Cortex of kidney (tissue), 1 donor: ENCODE measurements at regions not wholly inside any gene's neighbourhood (a gene's known extent, or its start where the extent isn't known, plus 50 kb on each side); places are given as distances from the start of the nearest gene placed in this dataset.
"Not testable (repeated sequence)": the region's sequence is repeated elsewhere in the genome, so short reads cannot be mapped to it uniquely, and the experiment has no call there.

Source experiments
- DNase-seq: peaks from one replicate; lab custom pipeline; 2025; lab: John Stamatoyannopoulos, UW

DNA sequence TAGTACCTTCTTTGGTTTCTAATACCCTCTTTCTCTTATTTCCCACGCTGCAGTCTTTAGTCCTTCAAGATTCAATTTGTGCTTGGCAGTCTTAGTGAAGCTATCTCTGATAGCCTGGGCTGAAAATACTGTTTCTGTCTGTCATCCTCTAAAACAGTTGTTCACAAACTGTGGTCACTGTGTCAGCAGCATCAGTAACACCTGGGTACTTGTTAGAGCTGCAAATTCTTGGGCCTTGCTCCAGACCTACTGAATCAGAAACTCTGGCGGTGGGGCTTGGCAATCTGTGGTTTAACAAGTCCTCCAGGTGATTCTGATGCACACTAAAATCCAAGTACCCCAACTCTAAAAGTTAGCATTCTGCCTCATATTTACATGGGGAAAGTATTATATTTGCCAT lies 217.5 kb upstream of the SEL1L start:
- no peak for DNase-seq

DNA sequence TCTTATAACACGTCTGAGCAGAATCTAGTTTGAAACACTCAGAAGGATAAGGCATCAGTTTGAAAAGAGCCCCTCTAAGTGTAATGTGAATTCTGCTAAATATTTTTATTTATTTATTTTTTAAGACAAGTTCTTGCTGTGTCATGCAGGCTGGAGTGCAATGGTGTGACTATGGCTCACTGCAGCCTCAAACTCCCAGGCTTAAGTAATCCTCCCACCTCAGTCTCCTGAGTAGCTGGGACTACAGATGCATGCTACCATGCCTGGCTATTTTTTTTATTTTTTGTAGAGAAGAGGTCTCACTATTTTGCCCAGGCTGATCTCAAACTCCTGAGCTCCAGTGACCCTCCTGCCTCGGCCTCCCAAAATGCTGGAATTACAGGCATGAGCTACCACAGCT lies 225.9 kb upstream of the SEL1L start:
- DNase-seq = no peak

DNA sequence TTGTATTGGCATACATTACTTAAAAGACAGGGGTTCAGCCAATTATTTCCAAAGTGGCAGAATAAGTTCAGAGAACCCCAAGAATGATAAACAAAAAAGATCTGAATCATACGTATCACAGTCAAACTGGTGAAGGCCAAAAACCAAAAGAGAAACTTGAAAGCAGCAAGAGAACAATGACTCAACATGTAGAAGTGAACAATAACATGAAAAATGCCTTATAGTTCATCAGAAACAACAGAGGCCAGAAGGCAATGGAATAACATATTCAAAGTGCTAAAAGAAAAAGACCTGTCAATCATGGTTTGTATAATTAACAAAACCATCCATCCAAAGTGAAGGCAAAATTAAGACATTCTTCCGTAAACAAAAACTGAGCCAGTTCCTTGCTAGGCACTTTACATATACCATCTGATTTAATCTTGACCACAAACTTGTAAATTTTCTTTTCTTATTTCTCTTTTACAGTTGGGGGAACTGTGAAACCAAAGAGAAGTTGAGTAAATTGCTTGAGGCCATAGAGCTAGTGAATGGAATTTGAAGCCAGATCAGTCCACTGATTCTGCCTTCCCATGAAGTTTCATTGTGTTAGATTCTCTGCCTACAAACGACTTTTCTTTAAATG lies 232.1 kb upstream of the SEL1L start:
- no peak for DNase-seq

DNA sequence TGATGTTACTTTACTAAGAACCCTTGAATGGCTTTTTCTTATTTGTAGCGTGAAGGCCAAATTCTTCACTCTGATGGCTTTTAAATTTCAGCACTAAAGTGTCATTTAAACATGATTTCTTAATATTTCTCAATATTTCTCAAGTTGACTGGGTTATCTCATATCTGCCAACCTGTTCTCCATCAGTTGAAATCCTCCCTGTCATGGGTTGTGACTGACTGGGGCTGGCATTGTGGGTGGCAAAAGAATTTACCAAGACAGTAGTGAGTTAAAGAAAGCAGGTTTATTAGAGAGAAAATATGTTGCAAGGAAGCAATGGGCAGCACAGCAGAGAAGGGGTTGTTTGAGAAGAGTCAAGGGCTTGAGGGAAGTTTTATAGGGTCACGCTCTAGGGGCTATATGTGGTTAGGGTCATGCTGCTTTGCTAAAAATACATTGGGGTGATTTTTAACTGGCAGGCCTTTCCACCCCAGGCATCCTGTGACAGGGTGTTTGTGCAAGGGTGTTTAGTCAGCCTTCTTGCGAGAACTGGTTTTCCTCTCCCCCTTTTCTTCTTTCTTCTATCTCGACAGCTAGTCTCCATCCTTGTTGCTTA lies 232.8 kb upstream of the SEL1L start:
- no peak for DNase-seq

DNA sequence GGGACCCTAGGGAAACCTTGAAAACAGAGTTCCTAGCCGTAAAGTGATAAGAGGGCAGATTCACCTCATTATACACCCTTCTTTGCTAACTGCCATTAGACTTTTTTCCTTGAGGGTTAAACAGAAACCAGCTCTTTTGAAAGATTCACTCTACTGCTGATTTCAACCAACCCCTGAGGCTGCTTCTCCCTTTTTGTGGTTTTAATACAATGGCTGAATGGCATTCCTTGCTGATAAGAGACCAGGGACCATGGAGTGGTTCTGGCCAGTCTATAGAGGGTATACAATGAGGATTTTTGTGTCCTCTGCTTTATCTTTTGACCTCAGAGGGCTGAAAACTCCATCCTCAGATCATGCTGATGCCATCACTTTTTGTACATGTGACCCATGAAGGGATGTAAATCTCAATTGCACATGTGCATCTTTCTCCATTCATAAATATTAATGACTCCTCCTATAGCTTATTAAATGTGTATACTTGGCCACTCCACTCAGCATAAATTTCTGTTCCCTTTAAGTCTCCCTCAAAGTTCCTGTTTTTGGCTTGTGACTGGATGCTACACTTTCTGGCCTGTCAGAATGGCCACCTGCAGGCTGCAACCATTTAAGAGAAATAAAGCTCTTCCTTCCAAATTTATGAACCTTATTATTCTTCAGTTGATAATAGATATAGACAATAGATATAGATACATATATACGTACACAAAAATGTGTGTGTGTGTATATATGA lies 233.8 kb upstream of the SEL1L start:
- DNase-seq = no peak

- no peak for DNase-seq
These were observed 238.1 kb upstream of the SEL1L start for GRCh38 chr14:81771651-81772275.

- no peak for DNase-seq
These were observed 238.7 kb upstream of the SEL1L start for GRCh38 chr14:81772381-81772780.

GRCh38 chr14:81776531-81776930 lies 242.9 kb upstream of the SEL1L start:
- no peak for DNase-seq

DNA sequence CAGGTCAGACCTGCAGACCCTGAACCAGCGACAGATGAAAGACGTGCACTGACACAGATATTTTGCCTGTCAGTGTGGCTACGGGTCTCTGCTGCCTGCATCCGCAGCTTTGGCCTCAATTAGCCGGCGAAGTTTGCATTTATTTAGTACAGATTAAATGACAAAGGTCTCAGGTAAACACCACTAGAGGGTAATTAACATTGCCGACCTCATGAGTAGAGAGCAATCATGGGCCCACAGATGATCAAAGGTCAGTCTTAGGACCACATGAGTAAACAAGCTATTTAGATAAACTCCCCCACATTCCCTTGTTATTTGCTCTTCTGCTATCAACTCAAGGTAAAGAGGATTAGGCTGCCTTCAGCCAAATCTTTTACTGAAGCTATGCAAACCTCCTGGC lies 248.1 kb upstream of the SEL1L start:
- not testable (repeated sequence) for DNase-seq

- no peak for DNase-seq
These were observed 250.4 kb upstream of the SEL1L start for GRCh38 chr14:81784084-81784483.

GRCh38 chr14:81797315-81797714 lies 263.7 kb upstream of the SEL1L start:
- DNase-seq = no peak

- DNase-seq = no peak
These were observed 268.3 kb upstream of the SEL1L start for GRCh38 chr14:81801921-81802320.

DNA sequence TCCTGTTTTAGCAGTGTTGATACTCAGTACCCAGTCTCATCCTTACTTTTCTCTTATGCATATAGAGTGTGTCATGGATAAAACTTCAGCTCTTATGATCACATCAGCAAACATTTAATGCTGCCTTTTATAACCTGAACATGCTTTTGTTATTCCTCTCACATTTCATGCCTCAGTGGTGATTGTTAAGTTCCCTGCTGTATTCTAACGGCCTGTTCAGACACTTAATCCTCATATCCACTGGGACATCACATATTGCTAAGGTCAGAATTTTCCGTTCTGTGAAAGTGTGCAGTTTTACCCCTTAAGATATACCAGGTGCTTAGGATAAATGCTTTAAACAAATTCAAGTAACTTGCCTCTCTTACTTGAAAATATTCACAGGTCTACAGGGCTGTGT lies 268.7 kb upstream of the SEL1L start:
- no peak for DNase-seq

DNA sequence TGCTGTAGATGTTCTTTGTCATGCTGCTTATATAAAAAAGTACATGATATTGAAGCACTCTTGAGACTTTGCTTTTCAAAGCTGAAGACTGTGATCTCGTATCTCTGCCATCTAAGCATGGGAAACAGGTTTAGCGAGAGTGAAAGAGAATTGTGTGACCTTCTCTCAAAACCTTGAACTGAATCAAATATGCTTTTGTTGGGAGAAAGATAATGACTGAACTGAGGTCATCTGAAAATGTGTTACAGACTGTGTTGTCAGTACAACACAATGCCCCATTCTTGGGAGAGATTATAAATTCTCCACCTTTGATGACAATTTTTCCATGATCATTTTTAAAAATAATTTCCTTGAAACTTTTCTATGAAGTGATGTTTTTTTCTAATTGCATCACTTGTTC lies 272.1 kb upstream of the SEL1L start:
- DNase-seq = no peak

GRCh38 chr14:81811705-81812269 lies 278.1 kb upstream of the SEL1L start:
- no peak for DNase-seq

GRCh38 chr14:81818271-81818670 lies 284.6 kb upstream of the SEL1L start:
- no peak for DNase-seq

DNA sequence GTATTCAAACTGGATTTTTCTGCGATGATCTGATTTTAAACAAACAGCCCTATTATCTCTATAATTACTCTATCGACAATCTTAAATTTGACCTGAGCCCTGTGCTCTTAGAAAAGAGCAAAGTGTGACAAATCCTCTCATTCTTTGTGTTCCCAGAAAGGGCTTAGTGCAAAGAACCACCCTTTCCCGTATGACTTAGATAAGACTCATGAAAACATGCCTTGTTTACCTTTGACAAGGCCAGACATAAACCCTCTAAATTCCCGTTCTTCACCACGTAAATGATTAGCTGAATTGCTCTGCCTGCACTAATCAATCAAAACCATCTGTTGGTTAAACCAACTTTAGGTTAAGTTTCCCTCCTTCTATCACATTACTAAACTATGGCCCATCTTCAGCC lies 285.7 kb upstream of the SEL1L start:
- DNase-seq = no peak

DNA sequence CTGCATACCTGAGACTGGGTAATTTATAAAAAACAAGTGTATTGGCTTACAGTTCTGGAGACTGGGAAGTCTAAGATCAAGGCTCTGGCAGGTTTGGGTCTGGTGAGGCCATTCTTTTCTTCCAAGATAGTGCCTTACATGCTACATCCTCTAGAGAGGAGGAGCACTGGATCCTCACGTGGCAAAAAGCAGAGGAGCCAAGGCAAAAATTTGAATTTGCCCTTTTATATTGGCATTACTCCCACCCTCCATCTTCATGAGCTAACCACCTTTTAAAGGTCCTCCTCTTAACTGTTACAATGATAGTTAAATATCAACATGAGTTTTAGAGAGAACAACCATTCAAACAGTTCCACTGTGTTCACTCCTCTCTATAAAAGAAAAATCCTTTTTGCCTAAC lies 286.3 kb upstream of the SEL1L start:
- no peak for DNase-seq

GRCh38 chr14:81826081-81826480 lies 292.4 kb upstream of the SEL1L start:
- DNase-seq = no peak

DNA sequence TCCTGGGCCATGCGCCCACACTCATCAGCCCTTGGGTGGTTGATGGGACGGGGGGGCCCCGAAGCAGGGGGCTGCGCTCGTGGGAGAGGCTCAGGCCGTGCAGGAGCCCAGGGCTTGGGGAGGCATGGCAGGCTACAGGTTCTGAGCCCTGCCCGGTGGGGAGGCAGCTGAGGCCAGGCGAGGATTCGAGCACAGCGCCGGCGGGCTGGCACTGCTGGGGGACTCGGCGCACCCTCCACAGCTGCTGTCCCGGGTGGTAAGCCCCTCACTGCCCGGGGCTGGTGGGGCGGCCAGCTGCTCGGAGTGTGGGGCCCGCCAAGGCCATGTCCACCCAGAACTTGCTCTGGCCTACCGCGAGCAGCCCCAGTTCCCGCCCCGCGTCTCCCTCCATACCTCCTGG lies 295.8 kb upstream of the SEL1L start:
- no peak for DNase-seq

GRCh38 chr14:81831128-81831820 lies 297.6 kb upstream of the SEL1L start:
- DNase-seq = no peak

DNA sequence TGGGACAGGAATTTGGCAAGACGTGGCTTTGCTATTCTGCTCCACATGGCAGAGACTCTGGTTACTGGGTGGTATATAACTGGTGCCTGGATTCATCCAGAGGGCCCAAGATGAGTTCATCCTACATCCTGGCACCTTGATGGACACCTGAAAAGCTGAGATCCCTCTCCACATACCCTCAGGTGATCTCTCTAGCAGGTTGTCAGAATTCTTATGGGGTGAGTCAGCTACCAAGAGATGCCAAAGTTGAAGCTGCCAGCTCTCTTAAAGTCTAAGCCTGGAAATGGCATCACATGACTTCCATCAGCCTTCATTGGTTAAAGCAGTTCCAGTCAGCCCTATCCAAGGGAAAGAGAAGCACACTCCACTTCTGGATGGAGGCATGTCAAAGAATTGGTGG lies 300.7 kb upstream of the SEL1L start:
- no peak for DNase-seq
